ENCODE measurements at regions not wholly inside any gene's neighbourhood (a gene's known extent, or its start where the extent isn't known, plus 50 kb on each side); places are given as distances from the start of the nearest gene placed in this dataset.
A peak's percentile ranks its signal among the peaks of the same experiment; 100 is the strongest.

DNA sequence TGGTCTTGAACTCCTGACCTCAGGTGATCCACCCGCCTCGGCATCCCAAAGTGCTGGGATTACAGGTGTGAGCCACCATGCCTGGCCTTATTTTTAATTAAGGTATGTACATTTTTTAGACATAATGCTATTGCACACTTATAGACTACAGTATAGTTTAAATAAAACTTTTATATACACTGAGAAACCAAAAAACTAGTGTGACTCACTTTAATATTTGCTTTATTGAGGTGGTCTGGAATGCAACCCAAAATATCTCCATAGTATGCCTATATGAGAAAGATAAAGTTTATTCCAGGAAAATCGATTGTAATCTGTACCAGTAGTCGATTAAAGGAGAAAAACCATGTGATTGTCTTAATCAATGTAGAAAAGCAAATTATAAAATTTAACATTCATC, 85.5 kb upstream of the ERRFI1 start:
- TF ChIP-seq, protein P1, sequence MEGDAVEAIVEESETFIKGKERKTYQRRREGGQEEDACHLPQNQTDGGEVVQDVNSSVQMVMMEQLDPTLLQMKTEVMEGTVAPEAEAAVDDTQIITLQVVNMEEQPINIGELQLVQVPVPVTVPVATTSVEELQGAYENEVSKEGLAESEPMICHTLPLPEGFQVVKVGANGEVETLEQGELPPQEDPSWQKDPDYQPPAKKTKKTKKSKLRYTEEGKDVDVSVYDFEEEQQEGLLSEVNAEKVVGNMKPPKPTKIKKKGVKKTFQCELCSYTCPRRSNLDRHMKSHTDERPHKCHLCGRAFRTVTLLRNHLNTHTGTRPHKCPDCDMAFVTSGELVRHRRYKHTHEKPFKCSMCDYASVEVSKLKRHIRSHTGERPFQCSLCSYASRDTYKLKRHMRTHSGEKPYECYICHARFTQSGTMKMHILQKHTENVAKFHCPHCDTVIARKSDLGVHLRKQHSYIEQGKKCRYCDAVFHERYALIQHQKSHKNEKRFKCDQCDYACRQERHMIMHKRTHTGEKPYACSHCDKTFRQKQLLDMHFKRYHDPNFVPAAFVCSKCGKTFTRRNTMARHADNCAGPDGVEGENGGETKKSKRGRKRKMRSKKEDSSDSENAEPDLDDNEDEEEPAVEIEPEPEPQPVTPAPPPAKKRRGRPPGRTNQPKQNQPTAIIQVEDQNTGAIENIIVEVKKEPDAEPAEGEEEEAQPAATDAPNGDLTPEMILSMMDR (IDR thresholded peaks at IDR 0.05; ENCODE audit: insufficient read depth, low read length, missing control alignments): no peak
- ChIA-PET POLR2A (no interaction called here), CTCF (no interaction called here)
- no peak overlapping the region for H3K4me3 ChIP-seq (ENCODE audit: low read depth, low read length)
- no peak for DNase-seq (ENCODE audit: low read depth, low spot score)

- no peak overlapping the region for H3K4me3 ChIP-seq (ENCODE audit: low read depth, low read length)
- no peak for DNase-seq (ENCODE audit: low read depth, low spot score)
- ChIA-PET POLR2A (no interaction called here), CTCF (no interaction called here)
- TF ChIP-seq, protein P1 (IDR thresholded peaks at IDR 0.05; ENCODE audit: insufficient read depth, low read length, missing control alignments): no peak
Measured at GRCh38 chr1:8109216-8109615, 83.1 kb upstream of the ERRFI1 start.

DNA sequence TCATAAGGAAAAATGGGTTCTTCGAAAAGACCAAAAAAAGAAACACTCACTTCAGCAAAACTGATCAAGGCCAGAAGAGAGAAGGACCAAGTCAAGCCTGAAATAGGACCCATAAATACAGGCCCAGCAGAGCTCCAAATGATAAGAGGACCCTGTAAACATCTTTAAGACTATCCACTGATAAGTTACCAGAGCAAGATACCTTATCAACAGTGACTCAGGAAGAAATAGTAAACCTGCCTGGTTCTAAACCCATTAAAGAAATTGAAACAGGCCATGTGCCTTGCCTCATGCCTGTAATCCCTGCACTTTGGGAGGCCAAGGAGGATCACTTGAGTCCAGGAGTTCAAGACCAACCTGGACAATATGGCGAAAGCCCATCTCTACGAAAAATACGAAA, 81.8 kb upstream of the ERRFI1 start:
- no peak overlapping the region for H3K4me3 ChIP-seq (ENCODE audit: low read depth, low read length)
- no peak for DNase-seq (ENCODE audit: low read depth, low spot score)
- CTCF ChIA-PET: no interaction called here
- POLR2A ChIA-PET: no interaction called here
- TF ChIP-seq, protein P1 (IDR thresholded peaks at IDR 0.05; ENCODE audit: insufficient read depth, low read length, missing control alignments): no peak

DNA sequence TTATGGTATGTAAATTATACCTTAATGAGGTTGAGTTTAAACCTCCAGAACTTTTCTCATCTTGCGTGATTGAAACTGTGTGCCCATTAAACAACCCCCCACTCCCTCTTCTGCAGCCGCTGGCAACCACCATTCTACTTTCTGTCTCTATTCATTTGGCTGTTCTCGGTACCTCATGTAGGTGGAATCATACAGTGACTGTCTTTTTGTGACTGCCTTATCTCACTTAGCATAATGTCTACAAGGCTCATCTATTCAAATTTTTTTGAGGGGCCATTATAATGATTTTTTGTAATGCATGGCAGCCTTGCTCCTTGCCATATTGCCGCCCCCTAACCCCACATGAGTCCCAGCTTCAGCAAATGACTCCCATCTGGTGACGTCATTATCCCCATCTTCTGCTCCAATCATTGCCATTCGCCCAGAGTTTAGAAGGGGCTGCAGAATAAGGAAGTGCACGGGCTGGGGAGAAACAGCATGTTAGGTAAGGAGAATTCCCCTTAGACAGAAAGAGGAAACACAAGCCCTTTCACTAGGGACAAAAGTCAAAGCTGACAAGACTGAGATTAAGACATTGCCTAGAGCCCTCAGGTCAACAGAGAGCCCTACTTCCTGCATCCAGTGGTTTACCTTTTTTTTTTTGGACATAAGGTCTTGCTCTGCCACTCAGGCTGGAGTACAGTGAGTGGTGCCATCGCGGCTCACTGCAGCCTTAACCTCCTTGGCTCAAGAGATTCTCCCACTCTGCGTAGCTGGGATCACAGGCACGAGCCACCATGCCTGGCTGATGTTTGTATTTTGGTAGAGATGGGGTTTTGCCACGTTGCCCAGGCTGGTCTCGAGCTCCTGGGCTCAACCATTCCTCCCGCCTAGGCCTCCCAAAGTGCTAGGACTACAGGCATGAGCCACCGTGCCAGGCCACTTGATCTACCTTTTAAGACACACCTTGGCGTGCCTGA, 78.4 kb upstream of the ERRFI1 start:
- ChIA-PET CTCF (no interaction called here), POLR2A (no interaction called here)
- DNase-seq (ENCODE audit: low read depth, low spot score): no peak
- H3K4me3 ChIP-seq (ENCODE audit: low read depth, low read length): no peak overlapping the region
- TF ChIP-seq, protein P1 (IDR thresholded peaks at IDR 0.05; ENCODE audit: insufficient read depth, low read length, missing control alignments): no peak

DNA sequence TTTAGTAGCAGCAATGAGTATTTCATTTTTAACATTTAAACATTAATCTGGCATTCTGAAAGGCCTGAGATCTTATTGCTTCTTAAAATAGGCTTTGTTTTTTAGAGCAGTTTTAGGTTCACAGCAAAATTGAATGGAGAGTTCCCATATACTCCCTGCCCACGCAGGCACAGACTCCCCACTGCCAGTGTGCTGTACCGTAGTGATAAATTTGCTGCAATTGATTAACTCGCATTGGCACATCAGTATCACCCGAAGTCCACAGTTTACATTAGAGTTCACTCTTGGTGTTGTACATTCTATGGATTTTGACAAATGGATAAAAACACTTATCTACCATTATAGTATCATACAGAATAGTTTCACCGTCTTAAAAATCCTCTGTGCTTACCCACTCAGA, 71.8 kb upstream of the ERRFI1 start:
- no peak overlapping the region for H3K4me3 ChIP-seq (ENCODE audit: low read depth, low read length)
- TF ChIP-seq, protein P1 (IDR thresholded peaks at IDR 0.05; ENCODE audit: insufficient read depth, low read length, missing control alignments): no peak
- POLR2A ChIA-PET: interaction anchor here (0.6 to 1.1 kb wide), 3 partner anchors 71 to 112 kb away, joined by 3 read pairs; no protein-coding TSS in a partner anchor

DNA sequence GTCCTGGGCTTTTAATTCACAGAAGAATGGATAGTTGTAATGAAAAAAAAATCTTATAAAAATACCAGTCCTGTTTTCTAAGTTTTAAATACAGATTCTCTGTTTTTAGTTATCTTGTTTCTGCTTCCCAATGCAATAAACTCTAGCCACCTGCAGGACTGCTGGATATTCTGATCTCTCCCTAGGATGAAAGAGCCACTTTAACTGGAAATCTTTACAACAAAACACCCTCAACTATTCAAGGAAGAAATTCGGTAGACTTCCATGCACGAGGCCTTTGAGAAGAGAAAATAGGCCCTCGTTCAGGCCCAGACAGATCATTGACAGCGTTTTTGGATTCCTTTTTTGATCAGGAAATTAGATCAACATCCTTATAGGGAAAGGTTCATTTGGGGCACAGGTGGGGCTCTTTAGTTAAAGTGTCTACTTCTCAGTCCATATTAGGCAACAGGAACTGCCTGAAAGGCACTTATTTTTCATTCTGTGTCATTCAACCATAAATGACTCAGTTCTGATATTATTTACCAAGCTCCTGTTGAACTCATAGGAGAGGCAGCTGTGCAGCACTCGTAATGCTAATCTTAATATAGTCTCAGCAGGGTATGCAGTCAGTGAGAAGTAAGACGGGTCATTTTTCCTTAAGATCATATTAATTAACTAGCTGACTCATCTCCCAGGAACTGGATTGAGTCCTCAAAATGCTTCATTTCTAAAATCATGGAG, 71.1 kb upstream of the ERRFI1 start:
- CTCF ChIA-PET: no interaction called here
- TF ChIP-seq, protein P1 (IDR thresholded peaks at IDR 0.05; ENCODE audit: insufficient read depth, low read length, missing control alignments): no peak
- no peak overlapping the region for H3K4me3 ChIP-seq (ENCODE audit: low read depth, low read length)
- POLR2A ChIA-PET: interaction anchor here (0.6 to 1.1 kb wide), 5 partner anchors 36 to 184 kb away, joined by 3 to 4 read pairs (median 3); no protein-coding TSS in a partner anchor
- peak; percentile 86 for DNase-seq (ENCODE audit: low read depth, low spot score)

More for the DNA sequence above, 71.8 kb upstream of the ERRFI1 start:
- CTCF ChIA-PET: no interaction called here
- DNase-seq (ENCODE audit: low read depth, low spot score): no peak
